Heart right ventricle (tissue), 16 donors: ENCODE measurements at regions not wholly inside any gene's neighbourhood (a gene's known extent, or its start where the extent isn't known, plus 50 kb on each side); places are given as distances from the start of the nearest gene placed in this dataset.

Experiments used
- ATAC-seq, 8 donors: fragments of 200-7000 bp; cut with Tn5 transposase; one replicate each; pipeline ENCODE4 v1.9.1; 2020; ENCODE audit warnings: mild to moderate bottlenecking in 8 of 8, moderate library complexity in 8 of 8, moderate number of reproducible peaks in 1 of 8
- DNase-seq, 2 donors: peaks; one replicate each; pipeline ENCODE4 v3.0.0-alpha.2; 2020
- H3K27ac ChIP-seq, 10 donors: fragments of 200-600 bp; sonication (generic) in 2 of 10; one replicate each; pipeline versions ENCODE4 v1.5.0 to v1.8.0; 2020 to 2022; ENCODE audit warnings: mild to moderate bottlenecking in 3 of 10
- H3K27me3 ChIP-seq, 7 donors: fragments of 200-600 bp; one replicate each; pipeline ENCODE4 v1.8.0; 2021 to 2022; ENCODE audit warnings: mild to moderate bottlenecking in 2 of 7
- H3K36me3 ChIP-seq, 9 donors: fragments of 200-600 bp; sonication (generic) in 1 of 9; one replicate each; pipeline versions ENCODE4 v1.5.0 to v1.8.0; 2020 to 2022; ENCODE audit warnings: mild to moderate bottlenecking in 2 of 9
- H3K4me1 ChIP-seq, 9 donors: fragments of 200-600 bp; sonication (generic) in 1 of 9; one replicate each; pipeline versions ENCODE4 v1.5.0 to v1.8.0; 2020 to 2022; ENCODE audit warnings: mild to moderate bottlenecking in 4 of 9
- H3K4me3 ChIP-seq, 10 donors: fragments of 200-600 bp; sonication (generic) in 2 of 10; one replicate each; pipeline versions ENCODE4 v1.5.0 to v1.8.0; 2020 to 2022; ENCODE audit warnings: mild to moderate bottlenecking in 7 of 10, moderate library complexity in 2 of 10
- H3K9me3 ChIP-seq, 11 donors: fragments of 200-600 bp in 10 of 11; sonication (generic) in 2 of 11; one replicate each; pipeline versions ENCODE4 v1.5.0 to v1.8.0; 2013 to 2022; ENCODE audit warnings: mild to moderate bottlenecking in 2 of 11, control low read depth in 1 of 11, moderate library complexity in 1 of 11
- CTCF ChIP-seq, 9 donors: fragments of 200-600 bp; sonication (generic) in 2 of 9; IDR thresholded peaks; one replicate each; pipeline versions ENCODE4 v1.5.0 to v1.8.0; 2021 to 2022; ENCODE audit warnings: antibody characterized with exemption in 9 of 9, mild to moderate bottlenecking in 5 of 9, moderate library complexity in 1 of 9
- WGBS, 2 donors: extraction: QIAGEN DNeasy Blood & Tissue Kit; methylation state at CpG; one replicate each; pipeline ENCODE4 v1.1.7; 2013; ENCODE audit warnings: inconsistent platforms in 1 of 2; 5-methylcytosine and 5-hydroxymethylcytosine counted together
- intact Hi-C, 10 donors: fragments of 100-400 bp; cut with DNase I; formaldehyde crosslinking; loops; one replicate each; pipeline versions ENCODE4 v1.11.1 to v1.14.2; 2022
- donor health status: Arrhythmogenic right ventricular cardiomyopathy.
- donor health status: ischemic (EF 13 %, LVEDD 7.1; RV severe dilation, severe dysfunction).
- donor health status: healthy with polysubstance abuse.
- donor health status: DM: no; HTN: yes; CAD: no.
- donor health status: DM: no; HTN: no; CAD: no.
- donor health status: ischemic (EF 25% LVEDD 6.9; RV normal size, moderate dysfunction).
- donor health status: ischemic (EF 25% LVEDD 5.7; RV mildly dilated, moderate dysfunction).
- donor health status: healthy.
- donor health status: DM: yes; HTN: yes; CAD: no.
- donor health status: Ischemic cardiomyopathy.
- donor health status: ischemic (EF 35%, LVEDD 5.7; RV mildly dilated, moderate dysfunction).
- donor health status: nonischemic (EF 11% LVEDD 7.7; RV severe dilation, severe dysfunction).
- donor health status: DM: yes; HTN: yes; CAD: no.
- donor health status: PGD.
- donor health status: ischemic (EF 29% LVEDD 5.4; RV normal size, mild dysfunction).
- donor health status: nonischemic (EF 23%, LVEDD 6.1; RV moderate dilation, normal function).

DNA sequence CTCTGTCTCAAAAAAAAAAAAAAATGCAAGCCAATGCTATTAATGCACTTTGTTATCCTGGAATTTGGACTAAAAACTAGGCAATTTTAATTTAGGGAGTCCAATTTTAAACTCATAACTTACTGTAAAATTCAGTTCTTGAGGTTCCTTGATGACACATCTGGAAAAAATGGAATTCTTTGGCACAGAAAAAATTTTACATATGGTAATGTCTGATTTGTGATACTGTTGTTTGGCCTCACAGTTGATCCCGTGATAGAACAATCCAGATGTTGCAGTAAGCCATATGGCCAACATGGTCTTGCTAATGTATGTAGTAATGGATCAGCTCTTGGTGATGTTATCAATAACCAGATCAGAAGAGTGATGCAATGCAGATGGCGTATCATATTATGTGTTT, 1089.8 kb downstream of the FLRT2 start:
- no peaks in the 10 kb centered on the region for H3K36me3 ChIP-seq
- no peak overlapping the region for H3K27ac ChIP-seq
- no peaks in the 10 kb centered on the region for H3K27me3 ChIP-seq
- DNase-seq (no peak), ATAC-seq (no peak)
- TF ChIP-seq CTCF (IDR thresholded peaks at IDR 0.05) = no peak
- 55 to 78% methylated on average over 2 of the region's 2 CpGs for WGBS, 2 donors
- H3K9me3 ChIP-seq = peaks cover 0 to 2% (median 0%) of the 10 kb centered on the region in 11 donors
- intact Hi-C loops = no loop called here
- H3K4me1 ChIP-seq = no peaks in the 10 kb centered on the region
- no peak overlapping the region for H3K4me3 ChIP-seq

DNA sequence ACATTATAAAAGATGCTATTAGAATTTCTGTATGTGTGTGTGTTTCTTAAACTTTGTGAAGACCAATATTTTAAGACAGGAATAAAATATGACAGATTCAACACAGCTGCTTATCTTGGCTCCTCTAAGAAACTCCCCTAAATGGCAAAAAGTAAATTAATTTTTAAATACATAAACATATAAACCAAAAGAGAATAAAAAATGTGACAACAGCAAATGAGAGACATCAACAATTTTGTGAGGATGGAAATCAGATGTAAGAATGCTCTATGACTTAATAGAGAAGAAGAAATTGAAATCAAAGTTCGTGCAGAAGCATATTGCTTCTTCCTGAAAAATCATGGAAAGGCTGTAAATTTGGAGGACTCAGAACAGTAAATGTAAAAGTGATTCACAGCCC, 1083.8 kb downstream of the FLRT2 start:
- no peak for DNase-seq

DNA sequence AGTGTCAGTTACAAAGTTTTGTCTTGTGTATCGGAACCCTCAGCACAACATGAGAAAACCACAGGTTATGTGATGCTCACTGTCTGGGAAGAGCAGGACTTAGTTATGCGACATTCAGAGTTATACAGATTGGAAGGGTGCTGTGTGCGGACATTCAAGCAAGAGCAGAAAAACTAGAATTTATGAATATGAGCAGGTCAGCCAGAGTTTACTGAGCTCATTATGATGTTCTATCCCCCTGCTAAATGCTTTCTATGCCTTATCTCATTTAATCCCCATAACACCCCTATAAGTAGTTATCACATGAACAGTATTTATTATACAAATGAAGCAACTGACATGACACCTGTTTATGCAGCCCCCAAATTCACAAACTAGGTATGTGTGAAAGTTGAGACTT, 1083.2 kb downstream of the FLRT2 start:
- no peak for ATAC-seq
- no peaks in the 10 kb centered on the region for H3K36me3 ChIP-seq
- H3K27ac ChIP-seq = no peak overlapping the region
- no peak for TF ChIP-seq CTCF (IDR thresholded peaks at IDR 0.05)
- no peak for DNase-seq
- H3K27me3 ChIP-seq = no peaks in the 10 kb centered on the region
- peaks cover 0 to 8% (median 0%) of the 10 kb centered on the region in 11 donors for H3K9me3 ChIP-seq
- H3K4me1 ChIP-seq = no peaks in the 10 kb centered on the region
- 81 to 86% methylated on average over 3 of the region's 3 CpGs for WGBS, 2 donors
- intact Hi-C loops = no loop called here
- no peak overlapping the region for H3K4me3 ChIP-seq

More for the DNA sequence above, 1083.8 kb downstream of the FLRT2 start:
- H3K27ac ChIP-seq = no peak overlapping the region
- no peak for TF ChIP-seq CTCF (IDR thresholded peaks at IDR 0.05)
- H3K27me3 ChIP-seq = no peaks in the 10 kb centered on the region
- 58 to 66% methylated on average over 1 of the region's 1 CpG for WGBS, 2 donors
- H3K4me1 ChIP-seq = no peaks in the 10 kb centered on the region
- intact Hi-C loops = no loop called here
- H3K9me3 ChIP-seq = peaks cover 0 to 8% (median 0%) of the 10 kb centered on the region in 11 donors
- no peak for ATAC-seq
- H3K36me3 ChIP-seq = no peaks in the 10 kb centered on the region
- no peak overlapping the region for H3K4me3 ChIP-seq

GRCh38 chr14:86604561-86604960, 1074.6 kb downstream of the FLRT2 start:
- TF ChIP-seq CTCF (IDR thresholded peaks at IDR 0.05) = no peak
- Histone ChIP-seq H3K9me3 (peaks cover 0 to 6% (median 0%) of the 10 kb centered on the region in 11 donors), H3K27ac (no peak overlapping the region), H3K4me3 (no peak overlapping the region), H3K4me1 (no peaks in the 10 kb centered on the region), H3K27me3 (no peaks in the 10 kb centered on the region), H3K36me3 (no peaks in the 10 kb centered on the region)
- ATAC-seq = no peak
- intact Hi-C loops = no loop called here
- 78 to 79% methylated on average over 2 of the region's 2 CpGs for WGBS, 2 donors
- no peak for DNase-seq
